ENCODE measurements at regions not wholly inside any gene's neighbourhood (a gene's known extent, or its start where the extent isn't known, plus 50 kb on each side); places are given as distances from the start of the nearest gene placed in this dataset.

- TF ChIP-seq CTCF (IDR thresholded peaks at IDR 0.05; ENCODE audit: poor library complexity): no peak
- TF ChIP-seq EZH2 (IDR thresholded peaks at IDR 0.05; ENCODE audit: borderline replicate concordance): no peak
- no peak for TF ChIP-seq EZH2phosphoT487 (IDR thresholded peaks at IDR 0.05; ENCODE audit: low read depth, severe bottlenecking, unreplicated experiment)
Measured at GRCh38 chrX:63436865-63437264, 85.7 kb upstream of the SPIN4 start.
